ENCODE measurements at regions not wholly inside any gene's neighbourhood (a gene's known extent, or its start where the extent isn't known, plus 50 kb on each side); places are given as distances from the start of the nearest gene placed in this dataset.

DNA sequence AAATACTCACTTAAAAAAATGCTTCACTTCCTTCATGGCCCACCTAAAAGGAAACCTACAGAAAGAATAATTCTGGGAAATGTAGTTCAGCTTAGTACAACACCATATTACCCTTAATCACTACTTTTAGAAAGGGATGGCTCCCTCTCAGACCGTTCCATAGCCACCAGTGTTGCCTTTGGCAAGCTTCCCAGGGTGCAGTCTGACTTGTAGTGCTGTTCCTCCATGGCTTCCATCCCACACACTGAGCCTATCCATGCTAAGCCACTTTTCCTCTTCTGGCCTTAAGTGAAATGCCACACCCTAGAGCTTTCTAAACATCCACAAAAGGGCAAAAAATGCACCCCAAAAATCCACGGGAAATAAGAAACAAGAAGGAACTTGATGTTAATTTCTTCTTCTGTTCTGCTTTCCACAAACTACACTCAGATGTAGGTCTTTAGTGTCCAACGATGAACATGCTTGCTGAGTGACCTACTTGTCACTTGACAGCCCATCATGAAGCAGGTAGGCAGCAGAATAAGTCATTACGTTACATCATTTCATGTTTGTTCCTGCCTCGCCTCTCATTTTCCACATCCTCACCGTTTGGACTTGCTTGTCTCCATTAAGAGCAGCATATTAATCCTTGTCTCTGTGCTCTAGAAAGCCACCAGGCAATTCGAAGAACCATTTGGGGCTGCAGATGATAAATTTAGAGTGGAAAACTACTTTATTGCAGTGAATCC is 391.1 kb upstream of the GRAMD2B start:
- no peak for TF ChIP-seq POLR2A (IDR thresholded peaks at IDR 0.05)
- TF ChIP-seq, protein P1, sequence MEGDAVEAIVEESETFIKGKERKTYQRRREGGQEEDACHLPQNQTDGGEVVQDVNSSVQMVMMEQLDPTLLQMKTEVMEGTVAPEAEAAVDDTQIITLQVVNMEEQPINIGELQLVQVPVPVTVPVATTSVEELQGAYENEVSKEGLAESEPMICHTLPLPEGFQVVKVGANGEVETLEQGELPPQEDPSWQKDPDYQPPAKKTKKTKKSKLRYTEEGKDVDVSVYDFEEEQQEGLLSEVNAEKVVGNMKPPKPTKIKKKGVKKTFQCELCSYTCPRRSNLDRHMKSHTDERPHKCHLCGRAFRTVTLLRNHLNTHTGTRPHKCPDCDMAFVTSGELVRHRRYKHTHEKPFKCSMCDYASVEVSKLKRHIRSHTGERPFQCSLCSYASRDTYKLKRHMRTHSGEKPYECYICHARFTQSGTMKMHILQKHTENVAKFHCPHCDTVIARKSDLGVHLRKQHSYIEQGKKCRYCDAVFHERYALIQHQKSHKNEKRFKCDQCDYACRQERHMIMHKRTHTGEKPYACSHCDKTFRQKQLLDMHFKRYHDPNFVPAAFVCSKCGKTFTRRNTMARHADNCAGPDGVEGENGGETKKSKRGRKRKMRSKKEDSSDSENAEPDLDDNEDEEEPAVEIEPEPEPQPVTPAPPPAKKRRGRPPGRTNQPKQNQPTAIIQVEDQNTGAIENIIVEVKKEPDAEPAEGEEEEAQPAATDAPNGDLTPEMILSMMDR (IDR thresholded peaks at IDR 0.05): no peak
- no peak for TF ChIP-seq EP300 (IDR thresholded peaks at IDR 0.05)

All from tibial nerve (tissue), 4 donors.